HUDEP-2 (cell line): ENCODE measurements at regions not wholly inside any gene's neighbourhood (a gene's known extent, or its start where the extent isn't known, plus 50 kb on each side); places are given as distances from the start of the nearest gene placed in this dataset.

Source experiments
- DNase-seq, 76 experiments: peaks; one replicate each; lab custom pipeline; 2025; ENCODE audit not compliant: unreplicated experiment in 76 of 76; lab: John Stamatoyannopoulos, UW

DNA sequence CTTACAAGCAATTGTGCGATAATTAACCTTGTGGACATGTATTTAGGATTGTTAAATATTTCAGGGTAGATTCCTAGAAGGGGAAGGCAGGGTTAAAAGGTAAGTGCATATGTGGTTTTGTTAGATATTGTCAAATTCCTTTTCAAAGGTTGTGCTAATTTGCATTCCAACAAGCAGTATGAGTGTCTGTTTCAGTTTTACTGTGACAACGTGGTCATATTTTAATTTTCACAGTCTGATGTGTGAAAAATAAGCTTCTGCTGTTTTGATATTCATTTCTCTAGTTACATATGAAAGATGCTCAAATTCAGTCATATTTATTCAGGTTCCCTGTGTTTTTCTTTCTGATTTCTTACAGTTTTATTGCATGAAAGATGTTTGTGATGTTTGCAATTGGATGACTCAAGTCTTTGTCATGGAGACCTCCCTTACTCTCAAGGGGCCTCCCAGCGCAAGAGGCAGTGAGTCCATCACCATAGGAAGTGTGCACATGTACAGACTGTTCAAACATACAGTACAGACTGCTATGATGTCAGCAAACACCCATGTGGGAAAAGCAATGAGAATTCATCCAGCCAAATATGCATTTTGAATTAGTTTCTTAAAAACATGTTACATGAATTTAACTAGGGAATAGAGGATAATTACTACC is 310.8 kb downstream of the GALR1 start:
- DNase-seq, result no peak

DNA sequence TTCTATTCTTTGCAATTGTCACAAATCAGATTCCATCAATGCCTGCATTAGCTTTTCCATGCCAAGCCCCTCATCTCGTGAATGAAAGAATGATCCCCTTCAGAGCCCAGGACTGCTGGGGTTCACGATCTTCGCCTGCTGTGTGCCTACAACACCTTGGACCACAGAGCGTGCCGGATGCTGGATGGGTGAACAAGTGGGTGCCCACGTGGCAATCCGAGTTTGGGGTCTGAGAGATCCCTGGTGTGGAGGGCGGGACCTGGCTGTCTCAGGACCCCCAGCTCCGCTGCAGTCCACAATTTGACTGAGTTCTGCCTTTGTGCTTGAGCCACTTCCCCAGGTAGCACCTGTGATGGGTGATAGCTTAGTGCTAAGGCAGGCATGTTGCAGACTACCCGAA is 317.0 kb downstream of the GALR1 start:
- DNase-seq, result no peak

DNA sequence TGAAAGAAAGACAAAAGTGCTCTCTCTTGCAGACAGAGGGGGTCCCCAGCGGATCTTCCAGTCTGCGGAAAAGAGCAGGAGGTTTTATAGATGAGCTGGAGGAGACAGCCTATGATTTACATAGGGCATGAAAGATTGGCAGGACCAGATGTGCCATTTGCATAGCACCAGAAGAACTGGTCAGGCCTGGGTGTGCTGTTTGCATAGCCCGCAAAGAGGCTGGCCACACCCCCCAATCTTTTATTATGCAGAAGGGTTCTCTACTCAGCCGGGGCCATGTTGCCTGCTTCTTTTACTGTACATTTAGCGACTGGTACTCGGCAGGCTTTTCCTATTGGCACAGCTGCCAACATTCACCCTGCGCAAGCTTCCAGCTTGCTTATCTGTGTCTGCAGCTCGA is 317.6 kb downstream of the GALR1 start:
- DNase-seq, result no peak

DNA sequence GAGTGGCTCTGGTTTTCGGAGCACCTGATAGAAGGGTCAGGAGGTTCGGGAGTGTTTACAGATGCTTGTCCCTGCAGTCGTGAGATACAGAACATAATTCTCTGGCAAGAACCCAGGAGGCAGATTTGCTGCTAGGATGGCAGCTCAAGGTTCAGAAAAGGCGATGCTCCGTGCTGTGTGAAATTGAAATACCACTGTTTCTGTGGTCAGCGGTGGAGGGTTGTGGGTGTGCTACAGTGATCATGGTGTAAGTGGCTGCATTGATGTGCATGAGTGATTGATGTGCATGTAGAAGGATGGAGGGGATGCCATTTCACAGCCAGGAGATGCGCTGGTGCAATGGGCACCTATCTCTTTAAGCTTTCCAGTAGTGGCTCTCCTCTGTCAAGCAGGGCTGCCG is 322.1 kb downstream of the GALR1 start:
- no peak for DNase-seq

DNA sequence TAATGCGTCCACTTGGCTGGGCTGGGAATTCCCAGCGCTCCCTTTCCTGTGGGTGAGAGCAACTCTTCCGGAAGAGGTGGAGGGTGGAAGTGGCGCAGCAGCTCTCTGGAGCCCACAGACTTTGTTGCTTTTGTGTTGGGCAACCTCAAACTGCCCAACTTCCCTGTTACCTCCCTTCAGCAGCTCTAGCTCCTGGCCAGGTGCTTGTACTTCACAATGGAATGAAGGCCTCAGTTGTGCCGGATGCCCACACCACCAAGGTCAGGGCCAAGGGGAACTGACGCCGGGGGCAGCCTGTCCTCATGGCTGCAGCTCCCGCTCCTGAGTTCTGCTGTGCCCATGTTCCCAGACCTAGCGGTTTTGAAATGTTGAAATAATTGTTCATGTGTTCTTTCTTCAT is 322.9 kb downstream of the GALR1 start:
- no peak for DNase-seq

DNA sequence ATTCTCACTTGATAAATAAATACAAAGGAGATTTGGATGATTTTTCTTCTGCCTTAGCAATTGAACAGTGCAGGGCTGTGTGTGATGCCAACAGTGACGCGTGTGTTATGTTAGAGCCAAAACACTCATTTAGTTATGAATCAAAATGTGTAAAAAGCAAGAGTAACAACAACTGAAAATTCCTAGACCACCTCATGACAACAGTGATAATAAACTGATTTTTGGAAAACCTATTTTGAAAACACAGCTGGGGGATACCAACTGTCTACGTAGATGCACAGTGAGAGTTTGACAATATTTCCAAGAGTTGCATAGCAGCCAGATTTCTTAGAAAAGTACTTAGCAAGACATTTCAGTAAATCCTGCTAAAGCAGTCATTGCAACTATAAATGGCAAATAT is 323.9 kb downstream of the GALR1 start:
- DNase-seq, result no peak

DNA sequence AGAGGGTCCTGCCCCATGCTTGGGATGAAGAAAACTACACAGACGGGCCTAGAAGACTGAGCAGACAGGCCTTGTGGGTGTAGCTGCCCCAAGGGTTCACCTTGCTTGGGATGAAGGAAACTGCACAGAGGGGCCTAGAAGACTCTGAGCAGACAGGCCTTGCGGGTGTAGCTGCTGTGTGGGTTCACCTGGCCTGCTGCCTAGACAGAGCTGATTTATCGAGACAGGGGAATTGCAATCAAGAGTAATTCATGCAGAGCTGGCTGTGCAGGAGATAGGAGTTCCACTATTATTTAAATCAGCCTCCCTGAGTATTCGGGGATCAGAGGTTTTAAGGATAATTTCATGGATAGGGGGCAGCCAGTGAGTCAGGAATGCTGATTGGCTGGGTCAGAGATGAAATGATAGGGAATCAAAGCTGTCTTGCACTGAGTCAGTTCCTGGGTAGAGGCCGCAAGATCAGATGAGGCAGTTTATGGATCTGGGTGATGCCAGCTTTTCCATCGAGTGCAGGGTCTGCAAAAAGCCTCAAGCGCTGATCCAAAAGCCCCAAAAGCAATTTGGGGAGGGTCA is 341.4 kb downstream of the GALR1 start:
- no peak for DNase-seq

DNA sequence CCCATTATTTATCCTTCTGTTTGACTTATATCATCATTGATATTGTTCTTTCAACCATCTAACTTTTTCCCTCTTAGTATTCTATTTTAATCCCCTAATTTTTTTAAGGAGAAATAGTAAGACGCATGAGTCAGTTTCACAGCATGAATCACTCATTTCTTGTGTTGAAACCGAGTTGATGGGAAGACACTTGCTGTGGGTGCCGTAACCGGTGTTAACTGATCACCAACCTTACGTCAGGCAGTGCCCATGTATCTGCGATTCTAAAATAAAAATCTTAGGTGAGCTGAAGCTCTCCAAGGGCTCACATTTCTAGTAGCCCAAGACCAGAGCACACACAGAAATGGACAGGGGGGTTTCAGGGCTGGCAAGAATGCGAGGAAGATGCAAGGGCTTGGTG is 348.1 kb downstream of the GALR1 start:
- no peak for DNase-seq

DNA sequence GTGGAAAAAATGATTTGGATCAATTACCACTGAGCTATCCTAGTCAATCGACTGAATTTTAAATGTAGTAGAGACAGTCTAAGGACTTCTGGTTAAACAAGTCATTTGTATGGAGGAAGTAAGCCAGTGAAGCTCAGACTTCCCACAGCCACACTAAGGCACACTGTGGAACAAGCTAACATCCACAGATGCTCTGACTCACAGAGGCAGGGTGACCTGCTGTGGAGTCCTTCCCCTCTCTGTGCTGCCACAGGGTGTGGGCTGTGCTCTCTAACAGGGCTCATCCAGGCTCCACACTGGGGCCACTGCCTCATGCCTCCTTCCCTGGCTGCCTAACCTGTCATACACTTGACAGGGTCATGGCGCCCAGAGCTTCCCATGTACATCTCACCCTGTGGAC is 351.0 kb downstream of the GALR1 start:
- DNase-seq, result no peak

DNA sequence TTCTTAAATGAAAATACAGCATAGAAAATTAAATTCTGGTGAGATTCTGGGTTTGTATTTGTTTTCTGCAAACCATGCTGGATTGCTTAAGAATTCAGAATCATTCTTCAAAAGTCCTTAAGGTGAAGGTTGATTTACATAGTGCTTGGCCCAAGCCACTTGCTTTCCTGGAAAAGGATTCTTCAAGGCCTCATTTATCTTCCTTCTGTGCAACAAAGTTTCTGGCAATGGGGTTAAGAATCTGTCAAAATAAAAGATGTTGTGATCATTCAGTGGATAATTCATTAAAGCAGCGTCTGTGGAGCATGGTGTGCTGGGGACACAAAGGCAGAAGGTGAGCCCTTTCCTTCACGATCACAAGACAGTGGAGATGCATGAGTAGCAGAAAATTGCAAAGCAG is 351.9 kb downstream of the GALR1 start:
- DNase-seq, result no peak

DNA sequence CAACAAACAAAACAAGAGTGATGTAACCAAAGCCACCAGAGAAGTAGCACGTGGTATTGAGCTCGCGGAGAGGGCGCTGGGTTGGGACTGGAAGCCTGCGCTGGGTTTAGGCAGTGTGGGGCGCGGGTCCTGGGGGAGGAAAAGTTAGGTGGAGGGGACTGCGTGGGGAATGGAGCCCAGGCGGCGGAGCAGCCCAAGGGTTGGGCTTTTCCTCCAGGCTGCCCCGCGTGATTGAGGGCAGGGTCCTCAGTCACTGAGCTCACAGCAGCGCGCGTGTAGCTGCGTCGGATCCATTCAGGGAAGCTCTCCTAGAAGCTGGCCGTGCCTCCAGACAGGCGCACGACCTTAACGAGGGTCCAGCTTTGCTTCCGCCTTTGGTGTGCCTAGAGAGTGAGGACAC is 357.4 kb downstream of the GALR1 start:
- DNase-seq, result no peak

DNA sequence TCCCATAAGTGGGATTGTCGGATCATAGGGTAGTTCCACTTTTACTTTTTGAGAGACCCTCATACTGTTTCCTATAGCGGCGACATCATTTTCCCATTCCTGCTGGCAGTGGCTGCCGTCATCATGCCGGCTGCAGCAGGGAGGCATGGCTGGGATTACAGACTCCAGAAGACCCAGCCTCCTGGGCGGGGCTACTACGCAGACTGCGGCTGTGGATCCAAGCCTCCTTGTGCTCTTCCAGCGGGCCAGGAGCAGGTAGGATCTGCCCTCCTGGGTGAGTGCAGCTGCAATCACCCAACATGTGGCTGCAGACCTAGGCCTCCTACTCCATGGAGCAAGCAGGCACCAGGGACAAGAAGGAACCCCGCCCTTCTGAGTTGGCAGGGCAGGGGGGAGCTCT is 359.2 kb downstream of the GALR1 start:
- DNase-seq, result no peak

DNA sequence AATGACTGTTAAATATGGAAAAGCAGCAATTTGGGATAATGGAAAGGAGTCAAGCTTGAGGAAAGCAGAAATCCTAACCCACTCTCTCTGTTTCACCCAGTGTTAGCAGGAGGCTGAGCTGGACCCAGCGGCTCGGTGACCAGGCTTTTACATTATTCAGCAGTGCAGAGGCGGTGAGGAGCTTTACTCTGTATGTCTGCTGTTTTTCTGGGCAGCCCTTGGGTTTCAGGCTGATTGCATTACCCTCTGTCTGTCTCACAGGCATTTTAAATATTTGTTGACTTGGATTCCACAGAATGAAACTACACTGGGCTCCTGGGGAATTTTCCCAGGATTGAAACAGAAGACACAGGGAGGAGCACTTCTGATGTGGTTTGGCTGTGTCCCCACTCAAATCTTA is 368.0 kb downstream of the GALR1 start:
- DNase-seq, result no peak

DNA sequence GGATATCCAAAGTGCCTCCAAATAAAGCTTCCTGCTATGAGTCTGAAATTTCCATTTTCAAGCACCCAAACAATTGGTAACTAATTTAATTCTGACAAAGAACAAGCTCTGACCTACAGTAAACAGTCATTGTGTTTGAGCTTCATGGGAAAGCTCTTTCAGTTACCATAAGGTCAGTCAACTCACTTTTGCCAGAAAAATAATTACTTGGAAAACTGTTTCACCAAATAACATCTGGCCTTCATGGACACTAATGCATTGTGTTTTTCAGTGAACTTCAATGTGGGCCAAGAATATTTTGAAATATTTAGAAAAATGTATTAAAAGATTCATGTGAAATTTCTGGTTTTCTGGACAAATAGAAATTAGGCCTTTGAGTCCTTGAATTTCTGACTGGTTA is 369.9 kb downstream of the GALR1 start:
- DNase-seq, result no peak

DNA sequence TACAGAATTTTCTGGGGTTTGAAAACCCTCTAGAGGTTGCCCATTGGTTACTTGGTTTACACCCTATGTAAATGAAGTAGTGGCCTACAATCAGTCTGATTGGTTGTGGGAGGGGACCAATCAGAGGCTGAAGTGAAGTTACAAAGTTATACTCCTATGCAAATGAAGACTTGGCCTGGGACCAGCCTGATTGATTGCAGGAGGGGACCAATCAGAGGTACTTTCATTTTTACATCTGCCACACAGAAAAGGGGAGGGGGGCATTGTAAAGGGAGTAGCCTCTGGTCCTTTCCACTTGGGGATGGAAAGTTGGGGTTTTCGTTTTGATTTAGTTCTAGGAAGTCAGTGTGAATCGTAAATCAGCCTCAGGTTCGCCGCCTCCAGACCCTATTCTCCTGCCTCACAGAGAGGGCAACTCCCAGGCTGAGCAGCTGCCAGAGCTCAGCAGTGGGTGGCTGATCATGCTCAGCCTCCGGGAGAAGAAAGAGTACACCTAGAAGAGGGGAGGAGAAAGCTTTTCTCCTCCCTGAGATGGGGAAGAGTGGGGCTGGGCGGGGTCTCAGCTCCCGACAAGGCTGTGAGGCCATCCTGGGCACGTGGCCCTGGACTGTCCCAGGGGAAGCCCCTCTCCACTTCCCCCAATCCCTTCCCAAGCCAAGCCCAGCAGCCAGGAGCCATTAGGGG is 372.5 kb downstream of the GALR1 start:
- DNase-seq, result no peak

DNA sequence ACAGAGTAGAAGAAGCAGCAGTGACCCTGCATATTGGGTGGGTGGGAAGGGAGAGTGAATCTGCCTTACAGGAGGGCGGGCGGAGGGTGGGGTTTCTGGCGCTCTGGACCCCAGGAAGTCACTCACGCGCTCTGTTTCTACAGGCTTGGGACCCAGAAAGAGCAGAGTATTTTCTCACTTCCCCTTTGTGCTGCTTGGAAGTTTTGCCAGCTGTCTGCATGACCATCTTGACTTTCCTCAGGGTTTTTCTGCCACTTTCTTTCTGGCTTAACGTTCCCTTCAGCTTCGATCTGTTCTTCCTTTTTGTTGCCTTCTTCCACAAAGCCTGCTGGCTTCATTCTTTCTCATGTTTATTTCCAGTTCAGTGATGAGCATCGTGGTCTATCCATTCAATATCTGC is 383.1 kb downstream of the GALR1 start:
- DNase-seq, result no peak

DNA sequence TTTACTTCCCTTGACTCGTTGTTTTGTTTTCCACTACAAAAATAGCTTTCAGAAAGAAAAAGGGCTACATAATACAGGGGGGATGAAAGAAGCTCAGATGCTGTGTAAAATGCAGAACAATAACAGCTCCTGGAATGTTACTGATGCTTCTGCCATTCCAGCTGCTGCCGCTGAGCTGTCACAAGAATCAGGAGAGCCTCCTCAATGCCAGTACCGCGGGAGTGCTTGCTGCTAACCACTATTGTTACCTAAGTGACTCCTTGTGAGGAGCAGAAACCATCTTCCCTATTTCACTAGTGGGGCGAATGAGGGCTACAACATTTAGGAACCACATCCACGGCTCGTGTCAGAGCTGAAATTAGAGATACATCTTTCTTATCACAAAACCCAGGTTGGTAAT is 384.8 kb downstream of the GALR1 start:
- no peak for DNase-seq

DNA sequence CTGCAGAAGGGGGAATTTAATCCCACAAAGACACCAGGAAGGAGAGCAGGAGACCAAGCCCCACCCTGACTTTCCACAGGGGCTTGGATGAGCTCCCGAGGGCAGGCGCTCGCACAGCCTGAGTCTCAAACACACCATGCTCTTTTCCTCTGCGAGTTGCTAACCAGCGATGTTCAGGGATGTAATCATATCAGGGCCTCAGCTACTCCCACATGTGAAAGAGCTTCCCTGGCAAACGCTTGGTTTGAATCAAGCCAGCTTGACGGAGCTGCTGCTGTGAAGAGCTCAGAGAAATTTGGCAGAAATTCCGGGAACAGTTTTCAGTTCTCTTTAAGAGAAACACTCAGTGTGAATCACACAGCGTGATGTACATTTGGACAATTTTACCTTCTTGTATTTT is 385.8 kb downstream of the GALR1 start:
- DNase-seq, result no peak

DNA sequence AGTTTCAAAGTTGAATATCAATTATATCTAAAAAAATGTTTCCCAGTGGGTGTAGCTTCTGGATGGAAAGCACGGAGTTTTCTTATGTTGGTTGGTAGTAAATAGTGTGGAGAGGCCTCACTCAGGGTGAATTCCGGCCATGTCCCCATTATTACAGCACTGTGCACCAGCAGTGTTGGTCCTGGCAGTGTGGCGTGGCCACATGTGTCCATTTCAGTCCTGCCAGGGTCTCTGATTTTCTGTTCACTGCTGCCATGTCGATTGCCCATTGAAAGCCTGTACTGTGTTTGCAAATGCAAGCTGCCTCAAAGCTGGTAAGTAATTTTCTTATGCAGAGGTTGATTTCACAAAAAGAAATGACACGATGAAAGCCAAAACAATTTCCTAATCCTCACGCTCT is 386.2 kb downstream of the GALR1 start:
- DNase-seq, result no peak

DNA sequence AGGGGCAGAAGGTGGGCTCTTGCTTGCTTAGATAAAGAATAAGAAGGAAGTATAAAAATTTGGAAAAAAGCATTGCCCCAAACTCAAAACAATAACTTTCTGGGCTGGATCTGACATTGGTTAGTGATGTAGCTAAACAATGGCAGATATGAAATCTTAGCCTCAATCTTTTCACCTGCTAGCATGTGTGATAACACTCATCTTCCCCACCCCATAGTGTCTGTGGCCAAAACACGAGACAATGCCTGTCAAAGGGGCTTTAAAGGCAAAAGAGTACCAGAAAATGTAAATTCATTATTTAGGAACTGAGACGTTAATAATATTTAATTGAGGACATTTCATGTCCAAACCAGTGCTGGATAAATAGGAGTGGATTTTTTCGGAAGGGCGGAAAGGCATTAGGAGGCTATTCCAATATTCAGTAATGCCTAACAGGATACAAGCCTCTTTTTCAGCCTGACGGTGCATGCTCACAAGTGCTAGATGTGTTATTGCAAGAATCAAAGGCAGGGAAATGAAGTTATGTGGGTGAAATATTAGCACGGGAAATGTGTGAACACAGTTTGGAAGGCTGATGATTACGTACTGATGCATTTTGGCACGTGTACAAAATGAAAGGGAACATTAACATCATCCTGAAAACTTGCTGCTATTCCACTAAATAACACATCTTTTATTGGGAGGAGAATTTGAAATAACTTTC is 395.7 kb downstream of the GALR1 start:
- no peak for DNase-seq

DNA sequence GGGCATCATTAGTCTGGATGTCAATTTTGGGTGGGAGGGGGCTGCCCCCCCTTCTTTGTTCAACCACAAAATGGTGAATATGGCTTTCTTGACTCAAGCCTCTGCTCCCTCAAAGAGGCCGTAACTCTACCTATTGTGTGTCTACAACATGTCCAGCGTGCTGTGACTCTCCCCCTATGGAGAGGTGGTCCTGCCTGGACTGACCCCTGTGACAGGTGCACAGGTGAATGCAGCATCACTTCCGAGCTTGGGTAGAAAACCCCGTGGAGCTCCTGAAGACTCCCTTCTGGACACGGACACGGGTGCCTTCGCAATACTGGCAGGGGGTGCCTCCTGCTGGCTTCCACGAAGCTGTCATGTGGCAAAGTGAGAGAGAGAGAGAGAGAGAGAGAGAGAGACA is 397.8 kb downstream of the GALR1 start:
- no peak for DNase-seq

DNA sequence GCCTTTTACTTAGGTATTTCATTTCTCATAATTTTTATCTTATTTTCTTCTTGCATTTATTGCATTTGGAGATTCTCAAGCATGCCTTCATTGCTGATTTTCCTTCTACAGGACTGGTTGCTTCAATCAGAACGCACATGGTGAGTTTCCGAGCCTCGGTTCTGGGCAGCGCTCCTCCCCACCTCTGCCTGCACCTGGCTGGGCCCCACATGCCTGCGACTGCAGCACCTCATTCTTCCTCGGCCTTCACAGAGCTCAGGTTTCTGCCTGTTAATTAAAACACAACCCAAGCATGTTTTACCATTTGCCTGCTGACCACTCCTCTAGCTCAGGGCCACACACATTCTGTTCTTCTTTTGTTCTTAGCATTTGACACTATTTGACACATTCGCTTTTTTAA is 398.8 kb downstream of the GALR1 start:
- DNase-seq, result no peak
